Anterior cingulate cortex (tissue), 58 donors: ENCODE measurements at regions not wholly inside any gene's neighbourhood (a gene's known extent, or its start where the extent isn't known, plus 50 kb on each side); places are given as distances from the start of the nearest gene placed in this dataset.

Experiments used
- DNase-seq, 58 donors: peaks; one replicate each; lab custom pipeline; 2025; lab: John Stamatoyannopoulos, UW

- DNase-seq = no peak
Measured at GRCh38 chr7:47693216-47693615, 111.3 kb upstream of the TNS3 start.

- DNase-seq = no peak
Measured at GRCh38 chr7:47691988-47692387, 110.1 kb upstream of the TNS3 start.

- DNase-seq = peak in 3 of 58 donors; percentile 11 to 15 (median 13)
Measured at GRCh38 chr7:47690902-47691558, 109.1 kb upstream of the TNS3 start.

GRCh38 chr7:47689558-47689957, 107.6 kb upstream of the TNS3 start:
- peak in 1 of 58 donors; percentile 15 for DNase-seq

- DNase-seq = peak in 31 of 58 donors; percentile 7 to 53 (median 21)
Measured at GRCh38 chr7:47688311-47689100, 106.6 kb upstream of the TNS3 start.

GRCh38 chr7:47685712-47686376, 103.9 kb upstream of the TNS3 start:
- DNase-seq = no peak

- no peak for DNase-seq
Measured at GRCh38 chr7:47685151-47685550, 103.2 kb upstream of the TNS3 start.

- DNase-seq = no peak
Measured at GRCh38 chr7:47684728-47685127, 102.8 kb upstream of the TNS3 start.

- DNase-seq = no peak
Measured at GRCh38 chr7:47683485-47683898, 101.6 kb upstream of the TNS3 start.

GRCh38 chr7:47682874-47683273, 101.0 kb upstream of the TNS3 start:
- no peak for DNase-seq

- DNase-seq = peak in 11 of 58 donors; percentile 3 to 31 (median 15)
Measured at GRCh38 chr7:47681249-47681810, 99.4 kb upstream of the TNS3 start.

- no peak for DNase-seq
Measured at GRCh38 chr7:47678641-47679380, 96.9 kb upstream of the TNS3 start.

- DNase-seq = no peak
Measured at GRCh38 chr7:47677664-47678063, 95.8 kb upstream of the TNS3 start.

GRCh38 chr7:47677093-47677492, 95.2 kb upstream of the TNS3 start:
- DNase-seq = no peak

GRCh38 chr7:47672977-47673381, 91.1 kb upstream of the TNS3 start:
- no peak for DNase-seq

GRCh38 chr7:47672271-47672791, 90.4 kb upstream of the TNS3 start:
- DNase-seq = no peak

- no peak for DNase-seq
Measured at GRCh38 chr7:47671358-47671757, 89.4 kb upstream of the TNS3 start.

GRCh38 chr7:47670729-47671128, 88.8 kb upstream of the TNS3 start:
- no peak for DNase-seq

- no peak for DNase-seq
Measured at GRCh38 chr7:47669901-47670384, 88.0 kb upstream of the TNS3 start.
